ENCODE measurements at regions not wholly inside any gene's neighbourhood (a gene's known extent, or its start where the extent isn't known, plus 50 kb on each side); places are given as distances from the start of the nearest gene placed in this dataset.
A peak's percentile ranks its signal among the peaks of the same experiment; 100 is the strongest.
"Not testable (repeated sequence)": the region's sequence is repeated elsewhere in the genome, so short reads cannot be mapped to it uniquely, and the experiment has no call there.

DNA sequence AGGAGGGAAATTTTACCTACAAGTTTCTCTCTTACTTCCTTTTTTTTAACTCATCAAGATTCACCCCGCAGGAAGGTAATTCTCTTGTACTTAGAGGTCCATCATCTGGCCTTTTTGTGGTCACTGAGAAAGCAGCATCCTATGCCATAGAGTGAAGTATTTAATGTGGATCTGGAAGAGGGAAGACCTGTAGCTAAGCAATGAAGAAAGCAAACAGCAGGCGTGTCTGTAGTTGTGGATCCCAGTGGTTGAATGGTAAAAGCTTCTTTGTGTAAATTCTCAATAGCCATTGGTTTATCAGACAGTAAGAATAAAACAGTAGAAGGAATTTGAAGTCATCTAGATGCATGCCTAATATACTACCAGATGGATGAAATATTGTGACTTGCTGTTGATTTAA, 196.4 kb downstream of the ANKRD7 start:
- no peak for DNase-seq

DNA sequence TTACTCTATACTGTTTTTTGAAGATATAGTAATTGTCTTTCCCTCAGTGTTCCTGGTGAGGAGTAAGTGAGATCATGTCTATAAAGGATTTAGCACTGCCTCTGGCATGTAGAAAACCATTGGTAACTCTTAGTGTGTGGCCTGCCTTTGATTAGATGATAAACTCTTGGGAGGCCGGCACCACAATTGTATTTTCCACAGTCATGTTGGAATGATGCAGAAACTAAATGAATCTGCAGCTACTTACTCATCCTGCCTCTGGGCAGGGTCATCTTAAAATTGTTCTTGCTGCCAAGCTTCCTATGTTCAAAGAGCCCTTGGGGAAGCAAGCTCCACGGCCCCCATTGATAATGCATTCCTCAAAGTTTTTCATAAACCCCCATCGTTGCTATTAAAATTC, 204.6 kb downstream of the ANKRD7 start:
- DNase-seq, result no peak

- no peak for DNase-seq
Measured at GRCh38 chr7:118436663-118437062, 212.2 kb downstream of the ANKRD7 start.

- DNase-seq, result not testable (repeated sequence)
Measured at GRCh38 chr7:118449030-118449429, 224.5 kb downstream of the ANKRD7 start.

- DNase-seq, result no peak
Measured at GRCh38 chr7:118449797-118450567, 225.5 kb downstream of the ANKRD7 start.

DNA sequence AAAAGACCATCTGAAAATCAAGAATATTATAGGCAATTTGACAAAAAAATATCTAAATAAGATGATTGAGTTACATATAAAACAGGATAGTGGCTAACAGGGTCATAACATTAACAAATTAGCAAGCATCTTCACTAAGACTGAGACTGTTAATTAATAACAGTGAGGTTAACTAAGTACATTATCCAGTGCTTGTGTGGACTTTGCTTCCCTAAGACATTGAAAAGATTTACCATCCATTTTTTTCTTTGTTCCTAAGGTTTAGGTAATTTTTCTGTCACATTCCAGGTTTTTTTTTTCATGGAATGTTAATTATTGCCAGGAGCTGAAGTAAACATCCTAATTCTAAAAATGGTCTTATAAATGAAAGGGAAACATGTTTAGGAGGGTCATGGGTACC, 227.6 kb downstream of the ANKRD7 start:
- no peak for DNase-seq

DNA sequence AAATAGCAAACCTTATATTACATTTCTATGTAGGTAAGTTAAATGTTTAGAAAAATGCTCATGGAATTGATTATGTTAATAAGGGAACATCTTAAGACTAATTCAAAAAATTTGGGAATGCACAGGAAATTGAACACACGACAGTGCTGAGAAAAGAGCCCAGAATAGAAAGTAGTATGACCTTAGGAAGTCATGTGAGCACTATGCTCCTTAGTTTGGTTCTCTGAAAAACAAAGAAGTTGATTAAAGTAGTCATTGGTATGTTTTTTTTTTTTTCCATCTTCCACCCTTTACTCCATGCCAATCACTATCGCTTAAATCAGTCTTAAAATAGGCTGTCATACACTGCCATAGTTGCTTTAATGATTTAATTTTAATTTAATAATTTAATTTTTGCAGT, 242.9 kb downstream of the ANKRD7 start:
- no peak for DNase-seq

DNA sequence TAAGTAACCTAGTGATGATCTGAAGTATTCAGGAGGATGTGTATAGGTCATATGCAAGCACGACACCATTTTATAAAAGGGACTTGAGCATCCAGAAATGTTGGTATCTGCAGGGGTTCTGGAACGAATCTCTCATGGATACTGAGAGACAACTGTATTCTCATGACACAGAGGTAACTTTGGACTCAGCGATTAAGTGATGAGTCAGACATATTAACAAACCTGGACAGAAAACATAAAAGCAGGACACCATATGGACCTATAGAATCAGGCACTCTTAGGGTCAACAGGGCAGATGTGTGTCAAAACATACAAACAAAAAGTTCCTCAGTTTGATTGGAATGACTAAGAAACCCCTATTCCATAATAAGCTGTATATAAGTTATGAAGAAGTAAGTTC, 248.1 kb downstream of the ANKRD7 start:
- DNase-seq, result no peak

GRCh38 chr7:118473271-118473670, 248.8 kb downstream of the ANKRD7 start:
- DNase-seq, result no peak

DNA sequence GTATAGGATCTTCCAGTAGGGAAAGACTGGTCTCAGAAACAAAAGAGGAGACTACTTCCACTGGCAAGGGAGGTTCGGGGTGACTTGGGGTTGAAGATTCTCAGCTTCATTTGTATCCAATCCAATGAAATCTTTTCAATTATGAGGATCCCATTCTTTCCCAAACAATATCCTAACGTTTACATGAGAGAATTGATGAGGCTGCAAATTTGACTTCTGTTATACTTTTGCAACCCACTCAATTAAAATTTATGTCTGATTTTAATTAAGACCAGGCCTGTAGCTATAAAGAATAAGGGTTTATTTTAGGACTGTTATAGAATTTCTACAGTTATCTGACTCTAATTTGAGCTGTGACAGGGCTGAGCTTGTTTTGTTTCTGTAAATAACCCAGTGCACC, 251.5 kb downstream of the ANKRD7 start:
- DNase-seq, result no peak

GRCh38 chr7:118477036-118477435, 252.5 kb downstream of the ANKRD7 start:
- no peak for DNase-seq

DNA sequence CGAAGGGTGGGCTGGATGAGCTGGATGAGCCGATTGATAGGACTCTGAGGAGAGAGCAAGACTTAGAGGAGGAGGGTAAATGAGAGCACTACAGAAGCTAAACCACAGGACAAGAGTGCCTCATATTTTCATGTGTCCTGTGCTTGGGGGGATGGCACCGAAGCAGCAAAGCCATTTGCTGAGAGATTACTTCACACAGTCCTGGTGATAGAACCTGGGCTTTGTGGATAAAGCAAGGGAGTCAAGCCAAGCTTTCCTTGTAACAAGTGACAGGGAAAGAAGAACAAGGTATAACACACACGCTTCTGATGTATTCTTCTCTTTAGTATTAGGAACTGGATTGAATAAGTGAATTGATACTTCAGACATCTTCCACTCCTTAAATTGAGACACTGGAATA, 253.7 kb downstream of the ANKRD7 start:
- DNase-seq, result no peak

- peak; percentile 49 for DNase-seq
Measured at GRCh38 chr7:118478931-118479330, 254.4 kb downstream of the ANKRD7 start.

DNA sequence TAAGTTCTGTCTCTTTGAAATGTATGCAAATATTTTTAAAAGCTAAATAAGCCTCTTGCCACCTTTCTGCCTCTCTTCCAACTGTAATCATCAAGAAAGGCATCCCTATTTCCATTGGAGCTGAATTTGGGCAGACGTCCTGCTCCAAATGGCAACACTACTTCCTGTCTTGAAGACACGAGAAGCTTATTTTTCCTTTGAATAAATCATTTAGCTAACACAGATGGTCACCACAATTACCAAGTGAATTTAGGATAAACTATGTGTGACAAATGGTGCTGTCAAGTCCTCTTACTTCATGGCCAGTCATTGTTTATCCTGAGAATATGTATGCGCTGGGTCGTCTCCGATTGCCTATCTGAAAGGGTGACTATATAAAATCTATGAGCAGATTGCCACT, 268.0 kb downstream of the ANKRD7 start:
- no peak for DNase-seq

DNA sequence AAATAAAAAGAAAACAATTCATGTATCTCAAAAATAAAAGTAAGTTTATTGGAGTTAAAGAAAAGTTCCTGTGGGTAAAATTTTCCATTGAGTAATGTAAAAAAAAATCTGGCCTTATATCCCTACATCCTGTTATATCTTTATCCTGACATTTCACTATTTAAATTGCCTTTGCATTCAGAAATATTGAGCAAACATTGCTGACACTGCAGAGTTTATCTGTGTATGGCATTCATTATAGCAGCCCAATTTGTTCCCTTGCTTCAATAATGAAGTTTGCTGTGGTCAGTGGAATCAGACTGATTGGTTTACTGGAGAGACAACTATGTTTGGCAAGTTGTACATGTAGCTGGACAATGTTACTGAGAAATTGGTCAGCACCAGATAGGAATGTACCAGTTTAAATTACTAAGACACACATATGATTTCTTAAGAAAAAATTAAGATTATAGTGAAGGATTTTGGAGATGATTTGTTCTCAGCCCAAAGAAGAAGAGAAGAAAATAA, 271.7 kb downstream of the ANKRD7 start:
- no peak for DNase-seq

DNA sequence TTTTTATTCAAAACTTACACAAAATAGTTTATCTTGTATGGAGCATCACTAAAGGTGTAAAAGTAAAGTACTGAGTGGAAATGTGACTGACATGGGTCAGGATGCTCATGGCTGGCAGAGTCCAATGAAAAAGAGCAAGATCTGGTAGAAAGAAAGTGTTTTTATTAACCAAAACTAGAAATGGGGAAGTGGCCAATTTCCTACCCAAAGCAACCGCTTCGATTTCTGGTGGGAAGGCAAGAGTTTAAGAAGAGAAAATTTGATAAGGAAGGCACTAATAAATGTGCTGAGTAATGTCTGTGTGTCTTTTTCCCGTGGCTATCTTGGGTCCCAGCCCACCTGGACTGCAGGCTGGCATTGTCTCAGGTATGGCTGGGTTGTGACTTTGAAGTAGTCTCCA, 277.7 kb downstream of the ANKRD7 start:
- no peak for DNase-seq

DNA sequence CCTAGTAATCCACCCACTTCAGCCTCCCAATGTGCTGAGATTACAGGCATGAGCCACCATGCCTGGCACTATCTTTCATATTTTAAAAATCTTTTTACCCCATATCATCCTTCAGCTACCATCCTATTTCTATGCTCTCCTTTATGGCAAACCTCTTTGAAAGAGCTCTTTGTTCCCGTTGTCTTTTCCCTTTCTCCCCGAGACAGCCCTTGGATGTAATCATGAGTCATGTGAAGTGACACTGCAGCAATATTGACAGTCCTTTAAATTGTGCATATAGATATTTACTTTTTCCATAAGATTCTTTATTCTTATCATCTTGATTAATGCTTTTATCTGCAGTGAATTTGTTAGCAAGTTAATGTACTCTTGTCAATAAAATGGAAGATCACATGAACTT, 286.6 kb downstream of the ANKRD7 start:
- no peak for DNase-seq

DNA sequence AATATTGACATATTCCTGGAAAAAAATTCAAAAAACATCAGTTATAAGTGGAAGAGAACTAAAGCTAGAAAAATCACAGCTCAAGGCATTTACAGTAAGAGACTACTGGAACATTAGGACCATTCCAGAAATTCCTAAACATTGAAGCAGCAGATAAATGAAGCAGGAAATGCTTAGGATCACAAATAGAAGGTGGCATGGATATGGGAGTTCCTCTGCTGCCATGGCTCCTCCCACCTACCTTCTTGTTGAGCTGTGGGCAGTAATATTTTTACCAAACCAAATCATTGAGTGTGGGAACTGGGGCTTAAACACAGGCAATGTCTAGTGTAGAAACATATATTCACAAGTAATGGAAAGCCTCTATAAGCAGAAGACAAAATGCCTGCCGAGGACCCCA, 292.8 kb downstream of the ANKRD7 start:
- DNase-seq, result no peak

DNA sequence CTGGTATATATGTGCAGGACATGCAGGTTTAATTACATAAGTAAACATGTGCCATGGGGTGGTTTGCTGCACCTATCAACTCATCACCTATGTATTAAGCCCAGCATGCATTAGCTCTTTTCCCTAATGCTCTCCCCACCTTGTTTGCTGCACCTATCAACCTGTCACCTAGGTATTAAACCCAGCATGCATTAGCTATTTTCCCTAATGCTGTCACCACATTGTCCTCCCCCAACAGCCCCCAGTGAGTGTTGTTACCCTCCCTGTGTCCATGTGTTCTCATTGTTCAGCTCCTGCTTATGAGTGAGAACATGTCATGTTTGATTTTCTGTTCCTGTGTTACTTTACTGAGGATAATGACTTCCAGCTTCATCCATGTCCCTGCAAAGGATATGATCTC, 300.5 kb downstream of the ANKRD7 start:
- no peak for DNase-seq

DNA sequence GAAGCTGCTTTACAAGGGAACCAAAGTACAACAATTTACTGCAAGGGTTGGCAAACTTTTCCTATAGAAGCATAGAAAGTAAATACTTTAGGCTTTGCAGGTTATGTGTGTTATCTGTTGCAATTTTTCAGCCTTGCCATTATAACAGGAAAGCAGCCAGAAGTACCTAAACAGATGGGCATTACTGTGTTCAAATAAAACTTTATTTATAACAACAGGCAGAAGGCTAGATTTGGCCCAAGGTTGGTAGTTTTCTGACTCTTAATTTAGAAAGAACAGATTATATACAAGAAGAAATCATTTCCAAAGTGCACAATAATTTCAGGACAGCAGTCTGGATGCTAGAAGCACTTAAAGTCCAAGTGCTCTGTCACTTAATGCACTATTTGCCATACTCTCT, 307.1 kb downstream of the ANKRD7 start:
- DNase-seq, result no peak

DNA sequence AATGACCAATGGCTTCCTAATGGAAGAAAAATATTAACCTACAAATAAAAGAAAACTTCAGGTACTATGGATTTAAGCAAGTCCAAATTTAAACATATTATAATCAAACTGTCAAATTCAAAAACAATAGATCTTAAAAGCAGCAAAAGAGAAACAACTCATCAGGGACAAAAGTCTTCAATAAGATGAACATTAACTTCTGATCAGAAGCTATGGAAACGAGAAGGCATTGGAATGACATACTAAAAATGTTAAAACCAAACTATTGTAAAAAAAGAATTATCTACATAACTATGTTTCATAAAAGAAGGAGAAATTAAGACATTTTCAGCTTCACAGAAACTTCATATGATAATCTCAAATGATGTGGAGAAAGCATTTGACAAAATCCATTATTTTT, 334.7 kb downstream of the ANKRD7 start:
- DNase-seq, result no peak

DNA sequence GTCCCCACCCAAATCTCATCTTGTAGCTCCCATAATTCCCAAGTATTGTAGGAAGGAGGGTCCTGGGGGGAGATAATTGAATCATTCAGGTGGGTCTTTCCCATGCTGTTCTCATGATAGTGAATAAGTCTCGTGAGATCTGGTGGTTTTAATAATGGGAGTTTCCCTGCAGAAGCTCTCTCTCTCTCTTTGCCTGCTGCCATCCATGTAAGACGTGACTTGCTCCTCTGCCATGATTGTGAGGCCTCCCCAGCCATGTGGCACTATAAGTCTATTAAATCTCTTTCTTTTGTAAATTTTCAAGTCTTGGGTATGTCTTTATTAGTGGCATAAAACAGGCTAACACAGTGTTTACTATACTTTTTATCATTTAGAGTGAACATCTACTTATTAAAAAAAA, 338.8 kb downstream of the ANKRD7 start:
- DNase-seq, result no peak

GRCh38 chr7:118572604-118573003, 348.1 kb downstream of the ANKRD7 start:
- no peak for DNase-seq

- DNase-seq, result peak; percentile 94
Measured at GRCh38 chr7:118573085-118573484, 348.6 kb downstream of the ANKRD7 start.

GRCh38 chr7:118575393-118575948, 351.0 kb downstream of the ANKRD7 start:
- DNase-seq, result no peak
